GM12892 (cell line): ENCODE measurements at regions not wholly inside any gene's neighbourhood (a gene's known extent, or its start where the extent isn't known, plus 50 kb on each side); places are given as distances from the start of the nearest gene placed in this dataset.

ENCODE experiments used
- POLR2A ChIP-seq: IDR thresholded peaks from 2 replicates; pipeline ENCODE4 v1.6.1; 2011; ENCODE audit warnings: low read depth, low read length, control low read depth
- POLR2AphosphoS5 ChIP-seq: IDR thresholded peaks from 2 replicates; pipeline ENCODE4 v1.6.1; 2011; ENCODE audit warnings: low read depth, low read length, control low read depth
- TAF1 ChIP-seq: IDR thresholded peaks from 2 replicates; pipeline ENCODE4 v1.6.1; 2011; ENCODE audit warnings: low read depth, mild to moderate bottlenecking, control low read depth, low read length, borderline replicate concordance

DNA sequence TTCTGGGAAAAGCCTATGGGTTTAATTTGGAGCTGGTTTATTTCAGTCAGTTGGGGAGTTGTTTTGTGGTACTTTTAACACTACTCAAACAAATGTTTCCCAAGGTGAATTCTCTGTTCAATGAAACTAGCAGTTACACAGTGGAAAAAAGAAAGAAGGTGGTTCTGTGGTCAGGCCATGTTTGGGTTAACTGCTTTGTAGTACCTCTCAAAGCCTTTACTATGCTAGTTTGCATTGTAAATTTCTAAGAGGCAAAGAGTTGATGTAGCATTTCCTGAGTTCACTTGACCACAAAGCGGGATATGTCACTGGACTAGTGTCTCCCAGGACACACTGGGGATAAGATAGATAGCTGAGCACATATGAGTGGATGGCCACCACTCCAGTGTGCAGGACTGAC is 145.4 kb downstream of the KIF20B start:
- TF ChIP-seq POLR2A (no peak), TAF1 (no peak), POLR2AphosphoS5 (no peak)
